Gastroesophageal sphincter (tissue), 4 donors: ENCODE measurements at regions not wholly inside any gene's neighbourhood (a gene's known extent, or its start where the extent isn't known, plus 50 kb on each side); places are given as distances from the start of the nearest gene placed in this dataset.
"Not testable (repeated sequence)": the region's sequence is repeated elsewhere in the genome, so short reads cannot be mapped to it uniquely, and the experiment has no call there.

Experiments used
- ATAC-seq: fragments of 150-250 bp; one replicate; pipeline ENCODE4 v1.9.1; 2016; ENCODE audit warnings: mild to moderate bottlenecking, moderate library complexity
- H3K27ac ChIP-seq, 4 donors: fragments of 200-600 bp; sonication (generic) in 3 of 4; 1 replicate in 3 of 4; 2 replicates in 1 of 4; pipeline ENCODE4 v1.5.1; 2016 to 2019
- H3K27me3 ChIP-seq: fragments of 200-600 bp; sonication (generic); one replicate; pipeline ENCODE4 v1.5.1; 2019
- H3K36me3 ChIP-seq, 2 donors: fragments of 200-600 bp; sonication (generic); one replicate each; pipeline ENCODE4 v1.5.1; 2019; ENCODE audit warnings: control low read depth in 1 of 2
- H3K4me1 ChIP-seq, 3 donors: fragments of 200-600 bp; sonication (generic); 1 replicate in 2 of 3; 2 replicates in 1 of 3; pipeline ENCODE4 v1.5.1; 2016 to 2019; ENCODE audit warnings: control low read depth in 2 of 3
- H3K4me3 ChIP-seq, 2 donors: fragments of 200-600 bp; sonication (generic); one replicate each; pipeline ENCODE4 v1.5.1; 2019; ENCODE audit warnings: mild to moderate bottlenecking in 1 of 2, moderate library complexity in 1 of 2
- H3K9me3 ChIP-seq, 3 donors: fragments of 200-600 bp; sonication (generic); one replicate each; pipeline ENCODE4 v1.5.1; 2017 to 2019; ENCODE audit warnings: control low read depth in 2 of 3
- EP300 ChIP-seq: sonication (generic); formaldehyde crosslinking; IDR thresholded peaks from one replicate; pipeline ENCODE4 v1.6.1; 2017; ENCODE audit warnings: antibody characterized with exemption, mild to moderate bottlenecking
- POLR2A ChIP-seq, 2 donors: fragments of 450-650 bp; IDR thresholded peaks; one replicate each; pipeline ENCODE4 v1.6.1; 2017; ENCODE audit warnings: antibody characterized with exemption in 2 of 2, mild to moderate bottlenecking in 2 of 2, moderate library complexity in 1 of 2
- POLR2AphosphoS5 ChIP-seq: sonication (generic); formaldehyde crosslinking; IDR thresholded peaks from one replicate; pipeline ENCODE4 v1.6.1; 2017; ENCODE audit warnings: antibody characterized with exemption
- WGBS, 2 donors: methylation state at CpG; one replicate each; pipeline ENCODE4 v1.1.5; 2018; ENCODE audit warnings: low coverage in 1 of 2; 5-methylcytosine and 5-hydroxymethylcytosine counted together
- TF ChIP-seq, protein P1 (sequence below), 4 experiments: fragments of 200-600 bp in 2 of 4; fragments of 450-650 bp in 2 of 4; sonication (generic) in 1 of 4; IDR thresholded peaks; one replicate each; pipeline ENCODE4 v1.5.1; 2017 to 2019; ENCODE audit warnings: antibody characterized with exemption in 4 of 4, mild to moderate bottlenecking in 2 of 4, moderate library complexity in 2 of 4

DNA sequence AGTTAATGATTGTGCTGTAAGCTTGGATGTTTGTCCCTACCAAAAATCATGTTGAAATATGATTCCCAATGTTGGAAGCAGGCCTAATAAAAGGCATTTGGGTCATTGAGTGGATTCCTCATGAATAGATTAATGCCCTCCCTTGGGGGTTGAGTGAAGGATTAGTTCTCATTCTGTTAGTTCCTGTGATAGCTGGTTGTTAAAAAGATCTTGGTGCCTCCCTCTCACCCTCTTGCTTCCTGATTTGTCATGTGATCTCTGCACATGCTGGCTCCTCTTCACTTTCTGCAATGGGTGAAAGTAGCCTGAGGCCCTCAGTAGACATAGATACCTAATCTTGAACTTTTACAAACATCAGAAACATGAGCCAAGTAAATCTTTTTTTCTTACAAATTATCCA lies 115.6 kb upstream of the HCRTR2 start:
- no peaks in the 10 kb centered on the region for H3K4me1 ChIP-seq
- ATAC-seq, result no peak
- H3K27me3 ChIP-seq, result no peaks in the 10 kb centered on the region

DNA sequence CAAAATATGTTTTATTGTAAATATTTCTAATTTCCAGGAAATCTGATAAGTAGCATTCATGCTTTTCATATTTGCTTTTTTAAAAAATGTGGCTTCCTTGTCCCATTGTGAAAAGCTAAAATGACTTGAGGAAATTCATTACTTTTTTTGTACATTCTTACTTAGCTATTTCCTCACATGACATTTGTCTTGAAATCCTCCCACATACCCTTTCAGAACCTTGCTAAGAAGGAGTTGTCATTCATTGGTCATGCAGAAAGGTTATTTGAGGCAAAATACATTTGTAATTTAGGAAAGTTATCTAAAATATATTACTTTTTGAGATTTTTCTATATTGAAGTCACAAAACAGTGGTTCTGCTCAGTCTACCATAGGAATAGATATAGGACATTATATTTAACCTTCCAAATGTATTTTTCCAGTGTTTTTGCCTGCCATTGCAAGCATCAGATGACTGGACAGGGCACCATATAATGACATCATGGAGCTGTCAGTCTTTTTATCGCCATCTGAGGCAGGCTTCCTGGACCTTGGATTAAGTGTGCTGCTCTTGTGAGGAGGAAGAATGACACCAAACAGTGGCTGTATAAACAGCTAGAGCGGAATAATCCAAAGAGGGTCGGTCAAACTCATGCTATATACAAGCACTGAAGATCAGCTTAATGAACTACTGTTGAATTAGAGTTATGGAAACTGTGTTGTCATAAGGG lies 109.4 kb upstream of the HCRTR2 start:
- no peaks in the 10 kb centered on the region for H3K27me3 ChIP-seq
- peaks cover 0 to 11% (median 0%) of the 10 kb centered on the region in 3 donors for H3K9me3 ChIP-seq
- no peak for ATAC-seq
- H3K4me3 ChIP-seq, result no peak overlapping the region
- H3K27ac ChIP-seq, result no peak overlapping the region
- TF ChIP-seq POLR2AphosphoS5, result no peak
- TF ChIP-seq, protein P1, sequence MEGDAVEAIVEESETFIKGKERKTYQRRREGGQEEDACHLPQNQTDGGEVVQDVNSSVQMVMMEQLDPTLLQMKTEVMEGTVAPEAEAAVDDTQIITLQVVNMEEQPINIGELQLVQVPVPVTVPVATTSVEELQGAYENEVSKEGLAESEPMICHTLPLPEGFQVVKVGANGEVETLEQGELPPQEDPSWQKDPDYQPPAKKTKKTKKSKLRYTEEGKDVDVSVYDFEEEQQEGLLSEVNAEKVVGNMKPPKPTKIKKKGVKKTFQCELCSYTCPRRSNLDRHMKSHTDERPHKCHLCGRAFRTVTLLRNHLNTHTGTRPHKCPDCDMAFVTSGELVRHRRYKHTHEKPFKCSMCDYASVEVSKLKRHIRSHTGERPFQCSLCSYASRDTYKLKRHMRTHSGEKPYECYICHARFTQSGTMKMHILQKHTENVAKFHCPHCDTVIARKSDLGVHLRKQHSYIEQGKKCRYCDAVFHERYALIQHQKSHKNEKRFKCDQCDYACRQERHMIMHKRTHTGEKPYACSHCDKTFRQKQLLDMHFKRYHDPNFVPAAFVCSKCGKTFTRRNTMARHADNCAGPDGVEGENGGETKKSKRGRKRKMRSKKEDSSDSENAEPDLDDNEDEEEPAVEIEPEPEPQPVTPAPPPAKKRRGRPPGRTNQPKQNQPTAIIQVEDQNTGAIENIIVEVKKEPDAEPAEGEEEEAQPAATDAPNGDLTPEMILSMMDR (IDR thresholded peaks at IDR 0.05), result no peak
- 58 to 89% methylated on average over 2 to 3 of the region's 3 CpGs for WGBS, 2 donors
- no peaks in the 10 kb centered on the region for H3K36me3 ChIP-seq
- peaks cover 0 to 5% (median 0%) of the 10 kb centered on the region in 3 donors for H3K4me1 ChIP-seq

More for the DNA sequence above, 115.6 kb upstream of the HCRTR2 start:
- Histone ChIP-seq H3K4me3 (no peak overlapping the region), H3K9me3 (peaks cover 0 to 12% (median 0%) of the 10 kb centered on the region in 3 donors), H3K36me3 (no peaks in the 10 kb centered on the region), H3K27ac (no peak overlapping the region)
- TF ChIP-seq, protein P1 (IDR thresholded peaks at IDR 0.05), result no peak
- TF ChIP-seq EP300, result no peak
- TF ChIP-seq POLR2A (IDR thresholded peaks at IDR 0.05), result no peak
- no peak for TF ChIP-seq POLR2AphosphoS5

GRCh38 chr6:55069132-55069781 lies 105.1 kb upstream of the HCRTR2 start:
- Histone ChIP-seq H3K4me3 (no peak overlapping the region), H3K9me3 (no peaks in the 10 kb centered on the region), H3K4me1 (peaks cover 0 to 5% (median 0%) of the 10 kb centered on the region in 3 donors), H3K27me3 (no peaks in the 10 kb centered on the region), H3K36me3 (no peaks in the 10 kb centered on the region), H3K27ac (no peak overlapping the region)
- no peak for ATAC-seq
- 19 to 37% methylated on average over 3 of the region's 3 CpGs for WGBS, 2 donors
- no peak for TF ChIP-seq POLR2AphosphoS5
- TF ChIP-seq, protein P1 (IDR thresholded peaks at IDR 0.05), result peak in 3 of 4 experiments; percentile 35 to 51 (median 49)

- Histone ChIP-seq H3K4me1 (no peaks in the 10 kb centered on the region), H3K9me3 (no peaks in the 10 kb centered on the region), H3K4me3 (no peak overlapping the region), H3K36me3 (no peaks in the 10 kb centered on the region), H3K27me3 (no peaks in the 10 kb centered on the region), H3K27ac (no peak overlapping the region)
- TF ChIP-seq EP300 (no peak), POLR2AphosphoS5 (no peak), POLR2A (IDR thresholded peaks at IDR 0.05) (no peak)
- TF ChIP-seq, protein P1 (IDR thresholded peaks at IDR 0.05), result no peak
- ATAC-seq, result no peak
- WGBS, 2 donors, result 88 to 94% methylated on average over 2 of the region's 3 CpGs
Observed at GRCh38 chr6:55082021-55082420, 92.3 kb upstream of the HCRTR2 start.

DNA sequence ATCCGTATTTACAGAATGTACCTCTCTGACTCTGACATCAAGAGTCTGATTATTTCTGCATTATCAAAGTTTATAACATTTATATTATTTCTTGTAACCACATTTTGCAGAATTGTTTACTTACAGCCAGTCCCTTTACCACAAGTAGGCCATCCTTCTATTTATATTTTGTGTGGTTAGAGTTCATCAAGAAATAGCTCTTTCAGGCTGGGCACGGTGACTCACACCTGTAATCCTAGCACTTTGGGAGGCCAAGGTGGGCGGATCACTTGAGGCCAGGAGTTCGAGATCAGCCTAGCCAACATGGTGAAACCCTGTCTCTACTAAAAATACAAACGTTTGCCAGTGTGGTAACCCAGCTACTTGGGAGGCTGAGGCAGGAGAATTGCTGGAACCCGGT lies 86.3 kb upstream of the HCRTR2 start:
- 71% methylated on average over 5 of the region's 6 CpGs; no CpG with 5 or more reads in 1 of the 2 donors for WGBS, 2 donors
- H3K4me1 ChIP-seq, H3K9me3 ChIP-seq, ATAC-seq, H3K4me3 ChIP-seq, H3K27ac ChIP-seq, H3K27me3 ChIP-seq, H3K36me3 ChIP-seq: not testable (repeated sequence)
